ENCODE measurements at regions not wholly inside any gene's neighbourhood (a gene's known extent, or its start where the extent isn't known, plus 50 kb on each side); places are given as distances from the start of the nearest gene placed in this dataset.
"Not testable (repeated sequence)": the region's sequence is repeated elsewhere in the genome, so short reads cannot be mapped to it uniquely, and the experiment has no call there.

- DNase-seq (ENCODE audit: low spot score) = no peak
These were observed 121.3 kb upstream of the SALL4 start for GRCh38 chr20:51923633-51924032.

- not testable (repeated sequence) for DNase-seq (ENCODE audit: low spot score)
These were observed 120.5 kb upstream of the SALL4 start for GRCh38 chr20:51922812-51923211.

- DNase-seq (ENCODE audit: low spot score) = no peak
These were observed 116.2 kb upstream of the SALL4 start for GRCh38 chr20:51918561-51918960.

GRCh38 chr20:51917886-51918535 lies 115.7 kb upstream of the SALL4 start:
- no peak for DNase-seq (ENCODE audit: low spot score)

- DNase-seq (ENCODE audit: low spot score) = no peak
These were observed 113.9 kb upstream of the SALL4 start for GRCh38 chr20:51916244-51916643.

- no peak for DNase-seq (ENCODE audit: low spot score)
These were observed 112.4 kb upstream of the SALL4 start for GRCh38 chr20:51914758-51915157.

- no peak for DNase-seq (ENCODE audit: low spot score)
These were observed 108.2 kb upstream of the SALL4 start for GRCh38 chr20:51910321-51911050.

GRCh38 chr20:51906679-51907078 lies 104.4 kb upstream of the SALL4 start:
- DNase-seq (ENCODE audit: low spot score) = no peak

GRCh38 chr20:51906049-51906448 lies 103.7 kb upstream of the SALL4 start:
- no peak for DNase-seq (ENCODE audit: low spot score)

GRCh38 chr20:51902933-51903332 lies 100.6 kb upstream of the SALL4 start:
- no peak for DNase-seq (ENCODE audit: low spot score)

- no peak for DNase-seq (ENCODE audit: low spot score)
These were observed 98.1 kb upstream of the SALL4 start for GRCh38 chr20:51900443-51900842.

GRCh38 chr20:51899674-51900073 lies 97.4 kb upstream of the SALL4 start:
- DNase-seq (ENCODE audit: low spot score) = no peak

- no peak for DNase-seq (ENCODE audit: low spot score)
These were observed 96.5 kb upstream of the SALL4 start for GRCh38 chr20:51898788-51899187.

GRCh38 chr20:51894619-51895018 lies 92.3 kb upstream of the SALL4 start:
- DNase-seq (ENCODE audit: low spot score) = no peak

- no peak for DNase-seq (ENCODE audit: low spot score)
These were observed 91.9 kb upstream of the SALL4 start for GRCh38 chr20:51894201-51894600.

- no peak for DNase-seq (ENCODE audit: low spot score)
These were observed 91.4 kb upstream of the SALL4 start for GRCh38 chr20:51893723-51894122.

GRCh38 chr20:51890003-51890402 lies 87.7 kb upstream of the SALL4 start:
- DNase-seq (ENCODE audit: low spot score) = no peak

GRCh38 chr20:51889466-51889865 lies 87.1 kb upstream of the SALL4 start:
- DNase-seq (ENCODE audit: low spot score) = no peak

GRCh38 chr20:51888291-51888690 lies 86.0 kb upstream of the SALL4 start:
- no peak for DNase-seq (ENCODE audit: low spot score)

GRCh38 chr20:51886891-51887608 lies 84.7 kb upstream of the SALL4 start:
- DNase-seq (ENCODE audit: low spot score) = no peak

GRCh38 chr20:51886341-51886740 lies 84.0 kb upstream of the SALL4 start:
- DNase-seq (ENCODE audit: low spot score) = no peak

- no peak for DNase-seq (ENCODE audit: low spot score)
These were observed 82.2 kb upstream of the SALL4 start for GRCh38 chr20:51884561-51884960.

- DNase-seq (ENCODE audit: low spot score) = no peak
These were observed 77.9 kb upstream of the SALL4 start for GRCh38 chr20:51880188-51880587.
